Central memory CD8-positive, alpha-beta T cell (primary cell): ENCODE measurements at regions not wholly inside any gene's neighbourhood (a gene's known extent, or its start where the extent isn't known, plus 50 kb on each side); places are given as distances from the start of the nearest gene placed in this dataset.

Source experiments
- ATAC-seq: fragments of 150-1000 bp; cut with Tn5 transposase; replicated peaks from 2 replicates; pipeline ENCODE4 v1.10.0; 2022; ENCODE audit warnings: mild to moderate bottlenecking, moderate FRiP score, moderate number of reproducible peaks; ENCODE audit not compliant: poor library complexity, severe bottlenecking; ENCODE audit errors: extremely low read depth
- DNase-seq, 2 donors: peaks; one replicate each; pipeline ENCODE4 v3.0.0; 2021; ENCODE audit warnings: low spot score in 2 of 2
- H3K27ac Mint-ChIP-seq: one replicate; pipeline ENCODE4 v1.8.0; 2022; ENCODE audit warnings: low read depth, mild to moderate bottlenecking, moderate library complexity, mixed read lengths
- H3K27me3 Mint-ChIP-seq: one replicate; pipeline ENCODE4 v1.8.0; 2022; ENCODE audit warnings: mixed read lengths
- H3K36me3 Mint-ChIP-seq: one replicate; pipeline ENCODE4 v1.8.0; 2022; ENCODE audit warnings: mild to moderate bottlenecking, moderate library complexity, mixed read lengths; ENCODE audit not compliant: insufficient read depth
- H3K4me1 Mint-ChIP-seq: one replicate; pipeline ENCODE4 v1.8.0; 2022; ENCODE audit warnings: mixed read lengths
- H3K4me3 Mint-ChIP-seq: one replicate; pipeline ENCODE4 v1.8.0; 2022; ENCODE audit warnings: mild to moderate bottlenecking, moderate library complexity, mixed read lengths
- H3K9me3 Mint-ChIP-seq: one replicate; pipeline ENCODE4 v1.8.0; 2022; ENCODE audit warnings: mixed read lengths

DNA sequence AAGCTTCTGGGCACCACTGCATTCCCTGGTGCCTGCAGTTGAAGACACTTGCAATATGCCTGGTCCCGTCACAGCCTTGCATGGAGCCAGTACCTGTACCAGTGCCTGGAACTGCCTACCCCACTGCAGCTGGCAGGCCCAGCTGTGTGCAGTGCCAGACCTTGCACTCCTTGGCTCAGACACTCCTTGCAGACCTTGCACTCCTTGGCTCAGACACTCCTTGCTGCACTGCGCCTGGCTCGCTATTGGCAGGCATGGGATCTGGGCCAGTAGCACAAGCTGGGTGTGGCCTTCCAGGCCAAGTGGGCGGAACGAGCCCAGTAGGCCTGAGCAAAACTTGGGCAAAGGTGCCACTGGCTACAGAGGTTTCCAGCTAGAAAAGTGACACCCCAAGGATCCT lies 1189.1 kb downstream of the GRIK2 start:
- DNase-seq = no peak
- no peaks in the 10 kb centered on the region for H3K36me3 Mint-ChIP-seq

GRCh38 chr6:102581378-102582124 lies 1188.0 kb downstream of the GRIK2 start:
- no peak for ATAC-seq
- H3K27me3 Mint-ChIP-seq = no peaks in the 10 kb centered on the region

More for the DNA sequence above, 1189.1 kb downstream of the GRIK2 start:
- Mint-ChIP-seq H3K4me1 (no peaks in the 10 kb centered on the region), H3K4me3 (no peak overlapping the region), H3K27me3 (no peaks in the 10 kb centered on the region), H3K9me3 (no peaks in the 10 kb centered on the region), H3K27ac (no peak overlapping the region)
- no peak for ATAC-seq

GRCh38 chr6:102571236-102571908 lies 1177.9 kb downstream of the GRIK2 start:
- H3K4me3 Mint-ChIP-seq = no peak overlapping the region
- H3K27me3 Mint-ChIP-seq = no peaks in the 10 kb centered on the region
- peaks cover 7% of the 10 kb centered on the region for H3K9me3 Mint-ChIP-seq

More at GRCh38 chr6:102581378-102582124, 1188.0 kb downstream of the GRIK2 start:
- Mint-ChIP-seq H3K9me3 (no peaks in the 10 kb centered on the region), H3K4me3 (no peak overlapping the region), H3K36me3 (no peaks in the 10 kb centered on the region), H3K4me1 (no peaks in the 10 kb centered on the region), H3K27ac (no peak overlapping the region)
- DNase-seq = no peak

GRCh38 chr6:102562713-102563112 lies 1169.2 kb downstream of the GRIK2 start:
- Mint-ChIP-seq H3K4me3 (no peak overlapping the region), H3K27me3 (no peaks in the 10 kb centered on the region), H3K36me3 (no peaks in the 10 kb centered on the region), H3K4me1 (no peaks in the 10 kb centered on the region), H3K9me3 (peaks cover 6% of the 10 kb centered on the region), H3K27ac (no peak overlapping the region)
- DNase-seq (no peak), ATAC-seq (no peak)

More at GRCh38 chr6:102571236-102571908, 1177.9 kb downstream of the GRIK2 start:
- no peak for DNase-seq
- ATAC-seq = no peak
- no peaks in the 10 kb centered on the region for H3K36me3 Mint-ChIP-seq
- no peaks in the 10 kb centered on the region for H3K4me1 Mint-ChIP-seq
- no peak overlapping the region for H3K27ac Mint-ChIP-seq

DNA sequence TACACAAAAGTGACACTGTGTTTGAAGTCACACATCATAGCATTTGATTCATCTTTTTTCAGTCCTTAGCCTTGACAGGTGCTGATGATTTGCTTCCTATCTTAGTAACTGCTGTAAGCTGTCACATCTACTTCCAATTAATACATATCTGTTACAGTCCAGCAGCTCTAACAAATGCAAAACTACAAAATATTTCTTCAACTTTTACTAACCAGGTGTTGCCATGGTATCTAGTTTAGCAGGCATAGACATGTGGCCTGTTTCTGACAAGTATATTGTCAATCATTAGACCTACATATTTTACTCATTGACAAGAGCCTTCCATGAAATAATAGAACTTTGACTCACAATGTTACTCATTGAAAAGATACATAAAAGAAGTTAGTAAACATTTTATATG lies 1159.7 kb downstream of the GRIK2 start:
- Mint-ChIP-seq H3K4me3 (no peak overlapping the region), H3K27ac (no peak overlapping the region), H3K4me1 (no peaks in the 10 kb centered on the region), H3K27me3 (no peaks in the 10 kb centered on the region), H3K9me3 (peaks cover 9% of the 10 kb centered on the region), H3K36me3 (no peaks in the 10 kb centered on the region)
- DNase-seq = no peak
- ATAC-seq = no peak

DNA sequence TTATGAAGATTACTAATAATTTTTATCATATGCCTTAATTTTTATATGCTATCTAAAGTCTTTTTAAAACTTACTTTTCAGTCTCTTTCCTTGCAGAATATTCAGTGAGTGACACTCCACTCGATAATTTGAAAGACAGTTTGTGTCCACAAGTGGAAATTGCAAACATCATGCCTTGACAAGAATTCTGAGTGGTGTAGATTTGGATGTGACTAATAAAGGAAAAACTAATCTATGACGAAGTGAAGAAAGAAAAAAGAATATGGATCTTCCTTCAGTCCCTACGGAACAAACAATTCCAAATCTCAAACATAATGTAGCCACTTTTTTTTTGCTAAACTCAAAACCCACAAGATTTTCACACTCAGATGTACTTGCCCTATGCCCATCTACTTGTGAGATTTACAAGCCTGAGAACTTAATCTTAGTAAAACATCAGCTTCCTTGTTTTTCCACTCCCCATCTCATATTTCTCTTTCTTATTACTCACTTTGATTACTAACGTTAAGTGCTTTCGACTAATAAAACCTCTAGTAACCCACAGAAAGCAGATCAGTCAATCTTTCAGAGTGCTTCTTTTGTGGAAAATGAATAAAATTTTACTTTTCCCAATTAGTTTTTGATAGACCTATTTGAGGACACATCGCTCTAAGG lies 1155.8 kb downstream of the GRIK2 start:
- peaks cover 12% of the 10 kb centered on the region for H3K9me3 Mint-ChIP-seq
- ATAC-seq = no peak
- no peaks in the 10 kb centered on the region for H3K4me1 Mint-ChIP-seq
- H3K27ac Mint-ChIP-seq = no peak overlapping the region
- no peaks in the 10 kb centered on the region for H3K27me3 Mint-ChIP-seq
- no peaks in the 10 kb centered on the region for H3K36me3 Mint-ChIP-seq
- H3K4me3 Mint-ChIP-seq = no peak overlapping the region
- DNase-seq = no peak

- Mint-ChIP-seq H3K4me1 (no peaks in the 10 kb centered on the region), H3K27ac (no peak overlapping the region), H3K4me3 (no peak overlapping the region), H3K27me3 (no peaks in the 10 kb centered on the region), H3K9me3 (peaks cover 6% of the 10 kb centered on the region), H3K36me3 (no peaks in the 10 kb centered on the region)
- ATAC-seq = no peak
- no peak for DNase-seq
Measured at GRCh38 chr6:102525336-102525735, 1131.8 kb downstream of the GRIK2 start.

GRCh38 chr6:102520966-102521365 lies 1127.5 kb downstream of the GRIK2 start:
- no peak overlapping the region for H3K27ac Mint-ChIP-seq
- no peak for ATAC-seq
- no peak for DNase-seq
- no peak overlapping the region for H3K4me3 Mint-ChIP-seq
- no peaks in the 10 kb centered on the region for H3K36me3 Mint-ChIP-seq
- no peaks in the 10 kb centered on the region for H3K4me1 Mint-ChIP-seq
- no peaks in the 10 kb centered on the region for H3K27me3 Mint-ChIP-seq
- H3K9me3 Mint-ChIP-seq = peaks cover 6% of the 10 kb centered on the region

- no peak for ATAC-seq
- H3K36me3 Mint-ChIP-seq = no peaks in the 10 kb centered on the region
- no peak overlapping the region for H3K27ac Mint-ChIP-seq
Measured at GRCh38 chr6:102517506-102517905, 1124.0 kb downstream of the GRIK2 start.

GRCh38 chr6:102501615-102502014 lies 1108.1 kb downstream of the GRIK2 start:
- Mint-ChIP-seq H3K36me3 (no peaks in the 10 kb centered on the region), H3K9me3 (peaks cover 26% of the 10 kb centered on the region), H3K4me1 (no peaks in the 10 kb centered on the region), H3K27me3 (no peaks in the 10 kb centered on the region), H3K27ac (no peak overlapping the region), H3K4me3 (no peak overlapping the region)
- ATAC-seq (no peak), DNase-seq (no peak)

More at GRCh38 chr6:102517506-102517905, 1124.0 kb downstream of the GRIK2 start:
- no peaks in the 10 kb centered on the region for H3K27me3 Mint-ChIP-seq
- peaks cover 12% of the 10 kb centered on the region for H3K9me3 Mint-ChIP-seq
- no peak overlapping the region for H3K4me3 Mint-ChIP-seq
- DNase-seq = no peak
- no peaks in the 10 kb centered on the region for H3K4me1 Mint-ChIP-seq

- no peak overlapping the region for H3K27ac Mint-ChIP-seq
- no peak overlapping the region for H3K4me3 Mint-ChIP-seq
- no peaks in the 10 kb centered on the region for H3K4me1 Mint-ChIP-seq
- DNase-seq (no peak), ATAC-seq (no peak)
- no peaks in the 10 kb centered on the region for H3K36me3 Mint-ChIP-seq
- peaks cover 20% of the 10 kb centered on the region for H3K9me3 Mint-ChIP-seq
- no peaks in the 10 kb centered on the region for H3K27me3 Mint-ChIP-seq
Measured at GRCh38 chr6:102494808-102495207, 1101.3 kb downstream of the GRIK2 start.

DNA sequence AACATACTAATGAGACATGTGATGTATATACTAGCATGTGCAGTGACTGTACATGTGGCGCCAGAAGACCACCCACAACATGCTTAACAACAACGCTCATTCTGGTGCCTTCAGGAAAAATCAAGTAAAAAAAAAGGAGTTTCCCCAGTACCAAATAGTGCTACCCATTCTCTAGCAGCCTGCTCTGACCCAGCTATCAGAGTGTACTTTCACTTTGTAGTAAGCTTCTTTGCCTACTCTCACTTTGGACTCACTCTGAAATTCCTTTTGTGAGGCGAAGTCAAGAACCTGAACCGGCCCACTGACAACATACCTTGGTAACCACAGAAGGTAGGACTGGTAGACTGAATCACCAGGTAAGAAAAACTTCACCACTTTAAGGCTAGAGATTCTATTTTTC lies 1100.0 kb downstream of the GRIK2 start:
- H3K27ac Mint-ChIP-seq = no peak overlapping the region
- ATAC-seq = no peak
- H3K36me3 Mint-ChIP-seq = no peaks in the 10 kb centered on the region
- peaks cover 20% of the 10 kb centered on the region for H3K9me3 Mint-ChIP-seq
- no peak for DNase-seq
- H3K4me1 Mint-ChIP-seq = no peaks in the 10 kb centered on the region
- no peaks in the 10 kb centered on the region for H3K27me3 Mint-ChIP-seq
- no peak overlapping the region for H3K4me3 Mint-ChIP-seq

GRCh38 chr6:102488729-102489128 lies 1095.2 kb downstream of the GRIK2 start:
- H3K4me3 Mint-ChIP-seq = no peak overlapping the region
- no peaks in the 10 kb centered on the region for H3K9me3 Mint-ChIP-seq
- no peaks in the 10 kb centered on the region for H3K27me3 Mint-ChIP-seq
- ATAC-seq = no peak
- no peak overlapping the region for H3K27ac Mint-ChIP-seq
- DNase-seq = no peak
- H3K4me1 Mint-ChIP-seq = no peaks in the 10 kb centered on the region
- no peaks in the 10 kb centered on the region for H3K36me3 Mint-ChIP-seq
